ENCODE measurements at regions not wholly inside any gene's neighbourhood (a gene's known extent, or its start where the extent isn't known, plus 50 kb on each side); places are given as distances from the start of the nearest gene placed in this dataset.
"Not testable (repeated sequence)": the region's sequence is repeated elsewhere in the genome, so short reads cannot be mapped to it uniquely, and the experiment has no call there.

- no peak for DNase-seq
These were observed 468.1 kb downstream of the CD83 start for GRCh38 chr6:14585689-14586088.

- no peak for DNase-seq
These were observed 471.6 kb downstream of the CD83 start for GRCh38 chr6:14589175-14589574.

- no peak for DNase-seq
These were observed 473.0 kb downstream of the CD83 start for GRCh38 chr6:14590586-14590985.

GRCh38 chr6:14591998-14592397 is 474.4 kb downstream of the CD83 start:
- no peak for DNase-seq

- DNase-seq, result no peak
These were observed 475.7 kb downstream of the CD83 start for GRCh38 chr6:14593286-14593685.

- DNase-seq, result no peak
These were observed 478.2 kb downstream of the CD83 start for GRCh38 chr6:14595751-14596150.

GRCh38 chr6:14596410-14596809 is 478.8 kb downstream of the CD83 start:
- DNase-seq, result no peak

- DNase-seq, result no peak
These were observed 479.5 kb downstream of the CD83 start for GRCh38 chr6:14597090-14597489.

- DNase-seq, result no peak
These were observed 480.7 kb downstream of the CD83 start for GRCh38 chr6:14598017-14598864.

GRCh38 chr6:14600306-14600705 is 482.7 kb downstream of the CD83 start:
- DNase-seq, result not testable (repeated sequence)

GRCh38 chr6:14601490-14601889 is 483.9 kb downstream of the CD83 start:
- DNase-seq, result no peak

- DNase-seq, result no peak
These were observed 488.8 kb downstream of the CD83 start for GRCh38 chr6:14606353-14606752.

- no peak for DNase-seq
These were observed 492.6 kb downstream of the CD83 start for GRCh38 chr6:14610141-14610540.

GRCh38 chr6:14612016-14612980 is 494.7 kb downstream of the CD83 start:
- no peak for DNase-seq

GRCh38 chr6:14614631-14615030 is 497.1 kb downstream of the CD83 start:
- no peak for DNase-seq

GRCh38 chr6:14616656-14617055 is 499.1 kb downstream of the CD83 start:
- DNase-seq, result no peak

GRCh38 chr6:14618759-14619418 is 501.3 kb downstream of the CD83 start:
- DNase-seq, result no peak

- DNase-seq, result no peak
These were observed 501.8 kb downstream of the CD83 start for GRCh38 chr6:14619419-14619781.

GRCh38 chr6:14620522-14620921 is 502.9 kb downstream of the CD83 start:
- no peak for DNase-seq

- DNase-seq, result no peak
These were observed 503.9 kb downstream of the CD83 start for GRCh38 chr6:14621518-14621917.

GRCh38 chr6:14622085-14622484 is 504.5 kb downstream of the CD83 start:
- no peak for DNase-seq

GRCh38 chr6:14622909-14623505 is 505.4 kb downstream of the CD83 start:
- DNase-seq, result no peak
